Left ventricle myocardium inferior (tissue), 1 donor: ENCODE measurements at regions not wholly inside any gene's neighbourhood (a gene's known extent, or its start where the extent isn't known, plus 50 kb on each side); places are given as distances from the start of the nearest gene placed in this dataset.

Experiments used
- DNase-seq: peaks from one replicate; pipeline ENCODE4 v3.0.0-alpha.2; 2020
- H3K27ac ChIP-seq: fragments of 200-600 bp; replicated peaks from 2 replicates; pipeline ENCODE4 v1.8.0; 2021
- H3K27me3 ChIP-seq: fragments of 200-600 bp; 2 replicates; pipeline ENCODE4 v1.8.0; 2021; ENCODE audit warnings: low read depth
- H3K36me3 ChIP-seq: fragments of 200-600 bp; 2 replicates; pipeline ENCODE4 v1.8.0; 2021
- H3K4me1 ChIP-seq: fragments of 200-600 bp; 2 replicates; pipeline ENCODE4 v1.8.0; 2021
- H3K4me3 ChIP-seq: fragments of 200-600 bp; 2 replicates; pipeline ENCODE4 v1.8.0; 2021; ENCODE audit warnings: mild to moderate bottlenecking, moderate library complexity
- H3K9me3 ChIP-seq: fragments of 200-600 bp; replicated peaks from 2 replicates; pipeline ENCODE4 v1.8.0; 2021
- intact Hi-C: fragments of 100-400 bp; cut with micrococcal nuclease; formaldehyde crosslinking; loops from one replicate; pipeline ENCODE4 v1.11.0; 2022
- TF ChIP-seq, protein P1 (sequence below): fragments of 200-600 bp; IDR thresholded peaks from 2 replicates; pipeline ENCODE4 v1.8.0; 2021; ENCODE audit warnings: antibody characterized with exemption, mild to moderate bottlenecking, borderline replicate concordance
- donor health status: DM: no; HTN: yes; CAD: no; lungs with severe emphysema.

DNA sequence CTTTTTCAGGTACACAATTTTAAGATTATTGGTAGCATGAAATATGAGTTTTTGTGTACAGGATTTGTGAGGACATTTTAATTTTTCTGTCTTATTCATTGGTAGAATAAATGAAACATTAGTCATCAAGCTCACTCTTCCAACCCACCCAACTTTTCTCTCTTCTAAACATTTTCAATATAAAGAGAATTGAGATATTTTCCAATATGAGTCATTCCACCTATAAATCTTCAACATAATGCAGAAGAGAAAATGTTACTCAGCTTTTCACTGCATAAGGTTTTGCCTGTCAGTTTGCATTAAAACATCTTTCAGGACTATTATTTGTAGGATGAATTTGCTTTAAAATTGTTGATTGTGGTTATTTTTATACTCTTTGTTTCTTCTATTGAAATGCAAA, 330.7 kb downstream of the PCDH20 start:
- TF ChIP-seq, protein P1, sequence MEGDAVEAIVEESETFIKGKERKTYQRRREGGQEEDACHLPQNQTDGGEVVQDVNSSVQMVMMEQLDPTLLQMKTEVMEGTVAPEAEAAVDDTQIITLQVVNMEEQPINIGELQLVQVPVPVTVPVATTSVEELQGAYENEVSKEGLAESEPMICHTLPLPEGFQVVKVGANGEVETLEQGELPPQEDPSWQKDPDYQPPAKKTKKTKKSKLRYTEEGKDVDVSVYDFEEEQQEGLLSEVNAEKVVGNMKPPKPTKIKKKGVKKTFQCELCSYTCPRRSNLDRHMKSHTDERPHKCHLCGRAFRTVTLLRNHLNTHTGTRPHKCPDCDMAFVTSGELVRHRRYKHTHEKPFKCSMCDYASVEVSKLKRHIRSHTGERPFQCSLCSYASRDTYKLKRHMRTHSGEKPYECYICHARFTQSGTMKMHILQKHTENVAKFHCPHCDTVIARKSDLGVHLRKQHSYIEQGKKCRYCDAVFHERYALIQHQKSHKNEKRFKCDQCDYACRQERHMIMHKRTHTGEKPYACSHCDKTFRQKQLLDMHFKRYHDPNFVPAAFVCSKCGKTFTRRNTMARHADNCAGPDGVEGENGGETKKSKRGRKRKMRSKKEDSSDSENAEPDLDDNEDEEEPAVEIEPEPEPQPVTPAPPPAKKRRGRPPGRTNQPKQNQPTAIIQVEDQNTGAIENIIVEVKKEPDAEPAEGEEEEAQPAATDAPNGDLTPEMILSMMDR: no peak
- no peak overlapping the region for H3K4me3 ChIP-seq
- intact Hi-C loops: no loop called here
- no peaks in the 10 kb centered on the region for H3K9me3 ChIP-seq
- H3K4me1 ChIP-seq: no peaks in the 10 kb centered on the region
- no peaks in the 10 kb centered on the region for H3K36me3 ChIP-seq
- no peaks in the 10 kb centered on the region for H3K27me3 ChIP-seq
- H3K27ac ChIP-seq: no peak overlapping the region
- no peak for DNase-seq

DNA sequence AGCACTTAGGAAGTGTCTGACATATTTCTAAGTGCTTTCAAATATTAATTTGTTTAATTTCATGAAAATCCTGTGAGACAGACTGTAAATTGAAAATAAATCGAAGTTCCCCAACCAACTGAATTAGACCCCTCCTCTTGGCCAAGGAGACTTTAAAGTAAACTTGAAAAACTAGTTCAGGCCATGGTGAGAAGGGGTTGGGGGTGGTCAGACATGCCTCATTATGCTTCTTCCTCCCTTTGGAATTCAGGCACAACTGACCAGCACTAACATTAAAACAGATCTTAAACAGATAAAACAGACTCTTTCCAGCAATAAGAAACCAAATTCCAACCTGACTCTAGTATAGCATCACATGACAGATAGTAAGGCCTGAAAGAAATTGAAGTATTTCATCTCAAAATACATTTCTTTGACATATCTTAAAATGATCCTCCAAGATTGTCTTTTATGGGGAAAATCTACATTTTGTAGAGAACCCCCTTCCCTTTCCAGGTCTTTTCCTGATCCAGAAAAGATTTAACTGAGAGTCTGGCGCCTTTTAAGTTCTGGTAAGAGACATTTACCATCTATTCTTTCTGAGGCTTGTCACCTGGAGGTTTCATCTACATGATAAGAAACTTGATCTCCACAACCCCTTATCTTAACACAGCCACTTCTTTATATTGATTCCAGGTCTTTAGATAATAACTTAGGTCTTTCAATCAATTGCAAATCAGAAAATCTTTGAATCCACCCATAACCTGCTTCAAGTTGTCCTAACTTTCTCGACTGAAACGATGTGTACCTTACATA, 336.5 kb downstream of the PCDH20 start:
- H3K27me3 ChIP-seq: no peaks in the 10 kb centered on the region
- DNase-seq: no peak
- no peaks in the 10 kb centered on the region for H3K9me3 ChIP-seq
- intact Hi-C loops: no loop called here
- TF ChIP-seq, protein P1: no peak
- H3K36me3 ChIP-seq: no peaks in the 10 kb centered on the region
- no peak overlapping the region for H3K27ac ChIP-seq
- H3K4me3 ChIP-seq: no peak overlapping the region
- H3K4me1 ChIP-seq: no peaks in the 10 kb centered on the region

DNA sequence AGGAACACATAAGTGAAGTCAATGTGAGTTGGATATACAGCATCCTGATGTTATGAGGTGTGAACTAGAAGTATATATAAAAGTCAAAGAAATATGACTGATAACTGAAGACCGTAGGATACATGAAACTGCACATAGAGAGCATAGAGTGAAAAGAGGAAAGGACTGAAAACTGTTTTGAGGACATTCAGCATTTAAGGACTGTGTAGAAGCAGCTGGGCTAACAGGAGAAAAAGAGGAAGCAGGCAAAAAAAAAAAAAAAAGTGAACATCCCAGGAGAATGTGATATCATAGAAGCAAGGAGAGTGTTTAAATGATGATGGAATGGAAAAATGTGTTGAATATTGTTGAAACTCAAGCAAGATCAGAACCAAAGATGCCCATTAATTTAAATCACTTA, 363.5 kb downstream of the PCDH20 start:
- no peak overlapping the region for H3K27ac ChIP-seq
- intact Hi-C loops: no loop called here
- H3K27me3 ChIP-seq: no peaks in the 10 kb centered on the region
- no peaks in the 10 kb centered on the region for H3K4me1 ChIP-seq
- no peaks in the 10 kb centered on the region for H3K36me3 ChIP-seq
- TF ChIP-seq, protein P1: no peak
- no peak overlapping the region for H3K4me3 ChIP-seq
- no peak for DNase-seq
- H3K9me3 ChIP-seq: no peaks in the 10 kb centered on the region

DNA sequence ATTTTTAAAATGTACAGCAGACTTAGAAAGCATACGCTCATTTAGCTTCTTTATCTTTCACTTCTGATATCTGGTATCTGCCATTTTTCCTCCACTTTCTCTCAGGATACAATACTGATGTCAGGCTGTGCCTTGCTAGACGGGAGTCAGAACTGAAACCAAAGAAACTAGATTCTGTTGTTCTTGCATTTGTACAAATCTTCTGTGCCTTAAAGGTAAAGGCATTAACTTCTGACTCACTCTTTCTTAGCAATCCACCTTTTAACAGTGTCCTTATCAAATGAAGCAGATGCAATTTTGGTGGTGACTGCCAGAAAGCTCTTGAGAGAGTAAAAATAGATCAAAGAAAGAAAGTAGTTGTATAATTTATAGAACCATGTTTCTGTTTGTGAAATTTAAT, 370.4 kb downstream of the PCDH20 start:
- H3K36me3 ChIP-seq: no peaks in the 10 kb centered on the region
- intact Hi-C loops: no loop called here
- H3K4me3 ChIP-seq: peak overlapping the region; percentile 33
- no peaks in the 10 kb centered on the region for H3K27me3 ChIP-seq
- no peak overlapping the region for H3K27ac ChIP-seq
- no peaks in the 10 kb centered on the region for H3K9me3 ChIP-seq
- TF ChIP-seq, protein P1: no peak
- H3K4me1 ChIP-seq: peaks cover 11% of the 10 kb centered on the region
- no peak for DNase-seq

- H3K36me3 ChIP-seq: no peaks in the 10 kb centered on the region
- no peaks in the 10 kb centered on the region for H3K27me3 ChIP-seq
- TF ChIP-seq, protein P1: no peak
- H3K27ac ChIP-seq: no peak overlapping the region
- DNase-seq: no peak
- intact Hi-C loops: no loop called here
- no peaks in the 10 kb centered on the region for H3K9me3 ChIP-seq
- H3K4me1 ChIP-seq: peaks cover 4% of the 10 kb centered on the region
- H3K4me3 ChIP-seq: no peak overlapping the region
Measured at GRCh38 chr13:61040181-61040580, 375.5 kb downstream of the PCDH20 start.
